HS-5 (cell line): ENCODE measurements at regions not wholly inside any gene's neighbourhood (a gene's known extent, or its start where the extent isn't known, plus 50 kb on each side); places are given as distances from the start of the nearest gene placed in this dataset.
A peak's percentile ranks its signal among the peaks of the same experiment; 100 is the strongest.

ENCODE experiments used
- DNase-seq: peaks from one replicate; pipeline ENCODE4 v3.0.0-alpha.2; 2012; ENCODE audit warnings: low read depth

DNA sequence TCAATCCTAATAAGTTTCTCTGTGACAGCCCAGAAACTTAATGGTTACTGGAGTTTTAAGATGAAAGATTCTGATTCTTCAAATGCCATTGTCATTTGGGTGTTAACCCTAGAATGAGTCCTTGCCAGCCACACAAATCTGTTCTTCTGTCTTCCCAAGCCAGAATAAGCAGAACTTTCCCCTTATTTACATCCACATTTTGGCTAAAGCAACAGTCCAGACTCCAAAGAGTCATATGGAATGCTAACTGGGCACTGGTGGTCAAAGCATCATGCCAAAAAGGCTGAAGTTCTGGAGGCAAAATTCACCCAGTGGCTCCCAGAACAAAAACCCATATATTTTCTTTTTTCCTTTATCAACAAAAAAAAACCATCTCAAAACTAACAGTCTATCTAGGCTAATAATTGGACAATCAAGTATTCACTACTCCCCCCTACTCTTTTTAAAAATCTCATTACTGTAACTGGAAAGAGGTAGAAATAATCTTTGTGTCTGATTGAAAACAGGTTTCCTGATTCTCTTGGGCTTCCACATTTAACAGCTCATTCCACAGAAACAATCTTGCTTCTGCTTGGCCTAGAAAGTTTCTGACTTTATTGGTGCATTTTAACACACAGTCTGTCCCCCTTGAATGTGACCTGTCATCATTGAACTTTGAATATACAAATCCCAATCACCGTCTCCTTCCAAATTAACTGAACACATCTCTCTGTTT lies 89.6 kb upstream of the SETBP1 start:
- no peak for DNase-seq

DNA sequence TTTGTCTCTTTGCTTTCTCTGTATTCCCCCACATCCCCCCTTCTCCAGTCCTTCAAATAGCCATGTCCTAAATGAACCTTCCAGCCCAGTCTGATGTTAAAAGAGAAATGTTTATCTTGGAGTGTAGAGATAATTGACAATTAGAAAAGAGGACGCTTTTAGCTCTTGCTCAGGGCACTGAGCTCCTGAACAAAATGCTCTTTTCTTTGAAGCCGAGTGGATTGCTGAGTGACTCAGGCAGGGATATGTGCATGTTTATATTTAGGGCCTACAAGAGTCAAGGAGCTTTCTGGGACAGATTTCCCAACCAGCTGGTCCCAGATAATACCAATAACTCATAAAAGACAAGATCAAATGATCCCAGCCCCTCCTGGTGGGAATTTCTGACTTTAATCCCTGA lies 88.0 kb upstream of the SETBP1 start:
- DNase-seq: no peak

DNA sequence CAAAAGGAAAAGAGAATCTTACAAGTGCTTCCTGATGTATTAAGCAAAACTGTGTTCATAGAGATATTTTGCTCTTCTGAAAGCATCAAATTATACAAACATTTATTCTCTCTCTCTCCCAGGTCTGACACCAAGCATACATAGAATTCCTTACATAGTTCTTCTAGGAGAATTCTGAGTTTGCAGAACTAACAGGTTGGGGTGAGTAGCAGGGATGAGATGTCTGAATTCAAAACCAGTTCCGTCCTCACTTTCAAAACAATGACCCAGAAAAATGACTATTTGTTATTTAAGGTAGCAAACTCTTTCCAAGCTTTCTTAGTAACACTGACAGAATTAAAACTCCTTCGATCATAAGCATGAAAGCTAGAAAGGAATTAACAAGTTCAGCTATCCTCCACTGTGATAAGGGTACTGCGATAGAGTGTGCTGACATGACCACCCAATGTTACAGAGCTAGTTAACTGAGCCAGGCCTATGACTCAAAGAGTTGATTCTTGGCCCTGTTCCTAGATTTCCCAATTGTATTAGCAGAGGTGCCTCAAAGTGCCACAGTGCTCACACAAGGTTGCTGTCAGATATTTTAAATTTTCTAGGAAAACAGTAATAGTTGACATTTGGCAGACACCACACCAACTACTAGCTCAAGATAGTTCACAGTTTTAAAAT lies 85.8 kb upstream of the SETBP1 start:
- peak; percentile 49 for DNase-seq

DNA sequence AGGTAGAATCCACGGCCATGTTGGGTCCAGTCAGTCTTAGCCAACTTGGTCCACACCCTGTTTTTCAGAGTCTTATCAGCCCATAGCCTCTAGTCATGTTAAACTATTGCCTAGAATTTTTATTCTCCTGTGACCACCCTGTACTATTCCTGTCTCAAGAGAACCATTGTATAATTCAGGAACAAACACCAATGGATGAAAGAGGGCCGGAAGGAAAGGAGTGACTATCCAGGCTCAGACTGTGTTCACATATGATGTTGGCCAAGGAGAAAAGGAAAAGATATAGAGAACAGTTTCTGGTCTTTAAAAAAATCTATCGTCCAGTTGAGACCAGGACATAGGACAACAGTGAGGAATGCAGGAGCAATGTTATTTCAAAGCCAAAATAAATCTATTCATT lies 82.9 kb upstream of the SETBP1 start:
- DNase-seq: no peak

DNA sequence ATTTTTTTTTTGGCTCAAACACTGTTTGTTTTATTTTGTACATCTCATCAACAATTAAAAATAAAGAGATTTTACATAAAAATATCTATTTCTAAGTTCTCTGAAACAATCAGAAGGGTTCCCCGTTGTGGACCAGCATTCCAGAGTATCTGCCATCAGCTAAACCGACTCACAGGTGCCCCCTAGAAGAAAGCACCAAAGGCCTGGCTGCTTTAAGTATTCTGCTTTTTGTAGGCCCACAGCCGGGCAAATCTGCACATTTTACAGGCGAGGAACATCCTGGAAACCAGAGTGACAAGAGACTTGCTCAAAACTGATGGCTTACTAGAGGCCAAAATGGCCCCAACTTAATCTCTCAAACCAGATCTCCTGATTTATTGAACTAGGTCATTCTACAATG lies 82.2 kb upstream of the SETBP1 start:
- DNase-seq: no peak

DNA sequence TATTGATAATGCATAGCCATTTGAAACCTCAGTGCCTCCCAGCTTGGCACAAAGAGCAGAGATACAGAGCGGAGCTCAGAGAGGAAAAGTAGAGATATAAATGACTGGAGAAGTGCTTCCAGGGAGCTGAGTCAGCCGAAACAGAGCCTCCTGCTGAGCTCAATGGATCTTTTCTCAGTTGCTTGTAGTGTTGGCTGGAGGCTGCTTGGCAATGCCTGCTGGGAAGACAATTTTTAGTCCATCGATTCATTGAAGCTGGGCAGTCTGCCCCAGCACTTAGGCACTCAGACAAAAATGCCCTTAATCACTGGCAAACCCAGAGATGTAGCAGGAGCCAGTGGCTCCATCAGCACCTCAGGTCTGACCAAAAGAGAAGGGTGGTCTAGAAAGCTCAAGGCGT lies 81.3 kb upstream of the SETBP1 start:
- no peak for DNase-seq

DNA sequence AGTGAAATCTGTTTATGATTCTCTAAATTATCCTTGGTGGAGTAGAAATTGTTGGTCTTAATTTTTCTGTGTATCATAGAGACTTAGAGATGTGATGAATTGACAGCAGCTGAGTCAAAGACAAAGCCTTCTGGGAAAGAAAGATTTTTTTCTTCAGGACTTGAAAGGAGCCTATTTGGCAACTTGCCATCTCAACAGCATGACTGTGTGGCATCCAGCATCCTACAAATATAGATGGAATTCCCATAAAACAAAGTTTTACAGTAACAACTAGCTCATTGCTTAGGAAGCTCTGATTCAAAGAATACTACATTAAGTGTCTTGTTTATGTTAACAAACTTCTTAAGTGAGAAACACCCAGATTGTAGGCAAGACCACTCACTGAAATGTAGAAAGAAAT lies 79.2 kb upstream of the SETBP1 start:
- DNase-seq: peak; percentile 67

DNA sequence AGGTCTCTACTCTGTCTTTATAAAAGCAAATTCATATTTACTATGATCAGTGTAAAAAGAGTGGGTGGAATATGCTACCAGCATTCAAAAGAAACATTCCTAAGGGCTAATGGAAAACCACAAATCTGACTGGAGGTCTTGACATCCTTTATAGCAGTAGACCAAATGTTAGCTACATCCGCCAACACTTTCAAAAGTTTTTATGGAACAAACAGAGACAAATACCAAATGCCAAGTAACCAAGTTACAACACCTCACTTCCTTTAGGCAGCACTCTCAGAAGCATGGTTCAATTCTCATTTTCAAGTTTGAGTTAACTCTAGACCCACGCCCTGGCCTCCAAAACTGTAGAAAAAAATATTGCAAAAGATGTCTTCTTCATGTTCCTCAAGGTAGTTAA lies 78.3 kb upstream of the SETBP1 start:
- no peak for DNase-seq

DNA sequence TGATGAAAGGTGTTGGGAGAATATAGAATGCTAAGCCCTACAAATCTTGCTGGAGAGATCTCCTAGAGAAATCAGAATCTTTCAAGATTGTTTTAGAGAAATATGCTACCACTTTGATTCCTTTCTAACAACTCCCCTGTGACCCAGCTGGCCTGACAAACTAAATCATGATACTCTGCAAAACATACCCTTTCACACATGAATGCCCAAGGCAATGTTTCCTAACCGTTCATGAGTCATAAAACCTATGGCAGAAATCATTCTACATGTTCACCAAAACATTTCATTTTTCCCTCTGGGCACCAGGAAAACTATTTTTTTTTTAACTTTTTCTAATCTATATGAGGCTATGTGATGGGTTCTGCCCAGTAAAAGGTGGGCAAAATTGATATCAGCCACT lies 77.8 kb upstream of the SETBP1 start:
- no peak for DNase-seq

DNA sequence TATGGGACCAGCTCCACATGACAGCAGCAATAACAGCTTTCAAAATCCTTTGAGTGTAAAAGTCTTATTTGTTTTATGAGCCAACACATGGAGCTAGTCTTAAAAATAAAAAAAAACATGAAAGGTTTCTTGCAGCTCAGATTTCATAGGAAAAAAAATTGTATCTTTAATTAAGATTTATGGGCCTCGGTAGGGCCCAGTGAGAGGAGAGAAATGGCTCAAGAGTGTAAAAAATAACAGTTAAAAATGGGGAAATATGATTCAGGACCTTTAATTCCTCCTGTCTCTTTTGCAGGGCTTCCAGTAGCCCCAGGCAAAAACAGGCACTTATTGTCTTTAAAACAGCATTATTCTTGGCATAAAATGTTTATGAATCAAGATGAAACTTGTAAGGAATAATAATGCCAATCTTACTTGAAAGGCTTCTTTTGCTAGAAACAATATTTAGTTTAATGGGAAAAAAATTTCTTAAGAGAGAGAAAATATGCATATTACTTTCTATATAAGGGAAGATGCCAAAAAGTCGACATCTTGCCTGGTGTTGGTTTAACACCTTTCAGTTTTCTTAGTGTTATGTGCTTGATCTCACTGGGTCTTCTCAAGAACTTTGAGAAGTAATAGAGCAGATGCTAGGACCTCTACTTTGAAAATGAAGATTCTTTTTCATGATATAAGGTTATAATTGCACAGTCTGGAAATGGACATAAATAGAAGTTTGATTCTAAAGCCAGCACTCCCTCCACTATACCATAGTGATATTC lies 71.3 kb upstream of the SETBP1 start:
- DNase-seq: no peak

DNA sequence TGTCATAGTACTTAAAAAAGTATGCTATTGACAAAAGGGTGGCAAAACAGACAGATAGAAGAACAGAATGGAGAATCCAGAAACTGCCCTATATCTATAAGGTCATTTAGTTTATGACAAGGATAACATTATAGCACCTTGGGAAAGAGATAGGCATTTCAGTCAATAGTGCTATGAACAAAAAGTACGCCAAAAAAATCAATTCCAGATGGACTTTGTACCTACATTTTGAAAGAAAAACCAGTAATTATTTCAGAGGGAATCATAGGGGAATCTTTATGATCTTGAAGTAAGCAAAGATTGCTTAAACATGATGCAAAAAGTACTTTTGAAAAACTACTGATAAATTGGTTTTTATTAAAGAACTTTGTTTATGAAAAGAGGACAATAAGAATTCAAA lies 59.9 kb upstream of the SETBP1 start:
- DNase-seq: no peak

DNA sequence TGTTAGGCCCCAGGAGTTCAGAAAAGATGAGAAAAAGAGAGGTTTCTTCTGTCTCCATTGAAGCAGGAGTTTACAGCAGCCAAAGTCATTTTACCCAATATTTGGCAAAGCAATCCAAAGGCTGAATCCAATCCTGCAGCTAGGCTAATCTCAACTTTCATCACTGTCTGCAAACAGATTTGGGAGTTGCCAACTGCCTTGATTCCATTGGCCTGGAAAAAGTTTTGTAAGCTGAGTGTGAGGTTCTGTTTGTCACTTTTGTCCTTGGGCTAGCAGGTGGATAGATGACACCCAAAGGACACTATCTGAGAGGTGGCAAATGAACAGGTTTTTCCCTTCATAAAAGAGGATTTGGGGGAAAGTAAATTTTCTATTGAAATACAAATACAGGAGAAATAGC lies 56.6 kb upstream of the SETBP1 start:
- no peak for DNase-seq

DNA sequence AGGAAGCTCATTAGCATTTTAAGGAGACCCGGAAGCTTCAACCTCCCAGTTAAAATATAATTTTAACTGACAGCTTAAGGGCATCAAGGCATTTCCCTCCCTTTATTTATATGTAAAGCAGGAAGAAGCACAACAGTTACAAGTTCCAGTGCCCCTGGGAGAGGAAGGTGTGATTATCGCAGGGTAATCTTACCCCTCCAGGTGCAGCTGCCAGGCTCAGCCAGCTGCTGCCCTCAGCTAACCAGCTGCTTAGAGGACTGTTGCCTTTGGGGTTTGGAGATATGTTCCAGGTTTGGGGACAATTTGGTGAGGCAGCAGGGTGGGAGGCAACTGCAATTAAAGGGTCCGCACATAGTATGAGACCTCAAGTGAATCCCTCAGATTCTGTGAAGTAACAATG lies 55.3 kb upstream of the SETBP1 start:
- DNase-seq: no peak

DNA sequence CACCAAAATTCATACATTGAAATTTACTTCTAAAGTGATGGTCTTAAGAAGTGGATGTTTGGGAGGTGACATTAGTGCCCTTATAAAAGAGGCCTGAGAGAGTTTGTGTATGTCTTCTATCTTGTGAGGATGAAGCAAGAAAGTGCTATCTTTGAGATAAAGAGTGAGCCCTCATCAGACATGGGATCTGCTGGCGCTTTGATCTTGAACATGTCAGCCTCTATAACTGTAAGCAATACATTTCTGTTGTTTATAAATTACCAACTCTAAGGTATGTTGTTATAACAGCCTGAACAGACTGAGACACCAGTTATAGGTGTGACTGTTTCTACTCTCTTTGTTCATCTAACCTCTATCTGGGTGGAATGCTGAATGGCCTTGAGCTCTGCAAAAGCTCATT lies 54.5 kb upstream of the SETBP1 start:
- DNase-seq: no peak

DNA sequence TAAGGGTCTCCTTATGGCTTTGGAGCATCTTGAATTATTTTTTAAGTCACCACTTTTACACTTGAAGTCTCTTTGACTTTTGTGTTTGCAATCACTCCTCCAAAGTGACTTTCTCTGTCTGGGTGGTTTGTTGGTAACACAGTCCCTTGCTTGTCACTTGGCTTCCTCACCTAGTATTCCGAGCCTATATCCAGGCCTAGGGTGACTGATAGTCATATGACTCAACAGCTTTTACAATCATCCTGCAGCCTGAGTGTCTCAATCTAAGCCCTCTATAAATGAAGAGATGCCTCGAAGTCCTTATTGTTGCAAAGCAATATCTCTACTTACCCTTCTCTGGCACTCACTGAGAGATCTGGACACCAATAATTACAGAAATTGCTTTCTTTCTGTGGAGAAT lies 53.9 kb upstream of the SETBP1 start:
- no peak for DNase-seq

DNA sequence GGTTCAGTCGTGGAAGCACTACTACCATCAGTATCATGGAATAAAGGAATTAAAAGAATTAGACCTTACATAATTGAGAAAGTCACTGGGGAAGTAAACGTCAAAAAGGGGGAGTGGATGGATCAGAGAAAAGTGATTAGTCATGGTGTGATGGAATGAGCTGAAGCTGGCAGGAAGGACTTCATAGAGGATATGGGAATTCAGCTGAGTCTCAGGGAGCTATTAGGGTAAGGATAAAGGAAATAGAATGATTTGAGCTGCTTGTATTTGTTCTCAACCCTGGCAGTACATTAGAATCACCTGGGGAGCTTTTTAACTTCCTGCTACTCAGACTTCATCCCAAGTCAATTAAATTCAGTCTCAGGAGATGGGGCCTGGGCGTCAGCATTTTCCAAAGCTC lies 53.4 kb upstream of the SETBP1 start:
- no peak for DNase-seq

DNA sequence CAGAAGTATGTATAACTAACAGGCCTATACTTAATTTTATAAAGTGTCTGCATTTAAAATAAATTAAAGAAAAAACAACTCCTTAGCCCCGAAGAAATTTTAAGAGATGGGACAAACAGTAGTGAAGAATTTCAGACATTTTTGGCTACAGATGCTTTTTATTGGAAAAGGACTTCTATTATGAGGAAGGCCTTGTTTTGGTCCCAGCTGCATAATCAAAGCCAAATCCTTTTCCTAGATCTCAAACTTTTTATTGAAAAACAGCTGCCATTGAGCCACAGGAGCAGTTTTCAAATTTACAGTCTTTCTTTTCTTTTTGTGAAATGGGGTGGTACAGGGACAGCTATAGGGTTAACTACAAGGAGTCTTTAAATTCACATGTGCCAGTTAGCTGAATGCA lies 51.3 kb upstream of the SETBP1 start:
- DNase-seq: no peak

DNA sequence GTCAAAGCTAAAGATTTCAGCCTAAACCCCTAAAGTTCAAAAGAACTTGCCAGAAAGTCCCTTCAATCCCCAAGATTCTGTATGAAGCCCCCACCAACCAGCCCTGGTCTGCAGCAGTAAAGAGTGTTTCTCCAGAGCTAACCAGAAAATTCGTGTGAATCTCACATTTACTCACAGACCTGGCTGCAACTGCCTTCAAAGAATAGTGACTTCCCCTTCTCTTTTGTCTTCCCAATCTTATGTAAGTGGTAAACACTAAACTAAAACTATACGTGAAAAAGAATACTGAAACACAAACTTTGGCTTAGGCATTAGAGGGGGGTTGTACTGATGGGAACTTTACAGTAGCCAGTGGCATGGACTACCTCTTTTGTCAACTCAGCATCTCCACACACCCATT lies 50.6 kb upstream of the SETBP1 start:
- no peak for DNase-seq
